Nephron (organoid): ENCODE measurements at regions not wholly inside any gene's neighbourhood (a gene's known extent, or its start where the extent isn't known, plus 50 kb on each side); places are given as distances from the start of the nearest gene placed in this dataset.

Source experiments
- H3K27ac Mint-ChIP-seq, 3 experiments: 2 replicates each; pipeline ENCODE4 v1.8.0; 2020; ENCODE audit warnings: mixed read lengths in 3 of 3, mild to moderate bottlenecking in 2 of 3, moderate library complexity in 1 of 3
- H3K27me3 Mint-ChIP-seq: 2 replicates; pipeline ENCODE4 v1.8.0; 2021; ENCODE audit warnings: low read depth, mild to moderate bottlenecking, moderate library complexity, mixed read lengths
- H3K36me3 Mint-ChIP-seq: 2 replicates; pipeline ENCODE4 v1.8.0; 2020; ENCODE audit warnings: low read depth, mixed read lengths
- H3K4me1 Mint-ChIP-seq: 2 replicates; pipeline ENCODE4 v1.8.0; 2020; ENCODE audit warnings: mixed read lengths
- H3K4me3 Mint-ChIP-seq, 3 experiments: 2 replicates each; pipeline ENCODE4 v1.8.0; 2020; ENCODE audit warnings: mild to moderate bottlenecking in 3 of 3, mixed read lengths in 3 of 3, moderate library complexity in 2 of 3
- H3K9me3 Mint-ChIP-seq: 2 replicates; pipeline ENCODE4 v1.8.0; 2020; ENCODE audit warnings: mixed read lengths
- CTCF ChIP-seq, 3 experiments: fragments of 200-600 bp; sonication (generic); IDR thresholded peaks; one replicate each; pipeline ENCODE4 v1.5.0; 2021; ENCODE audit warnings: antibody characterized with exemption in 3 of 3; ENCODE audit not compliant: unreplicated experiment in 3 of 3

DNA sequence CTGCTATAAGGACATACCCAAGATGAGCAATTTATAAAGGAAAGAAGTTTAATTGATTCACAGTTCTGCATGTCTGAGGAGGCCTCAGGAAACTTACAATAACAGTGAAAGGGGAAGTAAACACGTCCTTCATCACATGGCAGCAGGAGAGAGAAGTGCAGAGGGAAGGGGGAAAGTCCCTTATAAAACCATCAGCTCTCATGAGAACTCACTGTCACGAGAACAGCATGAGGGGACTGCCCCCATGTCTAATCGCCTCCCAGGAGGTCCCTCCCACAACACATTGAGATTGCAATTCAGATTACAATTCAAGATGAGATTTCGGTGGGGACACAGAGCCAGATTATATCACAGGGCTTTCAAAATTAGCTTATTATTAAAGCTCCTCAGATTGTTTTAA lies 209.5 kb upstream of the PPP3CA start:
- no peaks in the 10 kb centered on the region for H3K36me3 Mint-ChIP-seq
- H3K4me3 Mint-ChIP-seq = no peak overlapping the region
- TF ChIP-seq CTCF (IDR thresholded peaks at IDR 0.05; ENCODE audit: unreplicated experiment in 3 of 3) = no peak
- no peaks in the 10 kb centered on the region for H3K27me3 Mint-ChIP-seq
- H3K27ac Mint-ChIP-seq = no peak overlapping the region
- no peaks in the 10 kb centered on the region for H3K4me1 Mint-ChIP-seq
- peaks cover 14% of the 10 kb centered on the region for H3K9me3 Mint-ChIP-seq

DNA sequence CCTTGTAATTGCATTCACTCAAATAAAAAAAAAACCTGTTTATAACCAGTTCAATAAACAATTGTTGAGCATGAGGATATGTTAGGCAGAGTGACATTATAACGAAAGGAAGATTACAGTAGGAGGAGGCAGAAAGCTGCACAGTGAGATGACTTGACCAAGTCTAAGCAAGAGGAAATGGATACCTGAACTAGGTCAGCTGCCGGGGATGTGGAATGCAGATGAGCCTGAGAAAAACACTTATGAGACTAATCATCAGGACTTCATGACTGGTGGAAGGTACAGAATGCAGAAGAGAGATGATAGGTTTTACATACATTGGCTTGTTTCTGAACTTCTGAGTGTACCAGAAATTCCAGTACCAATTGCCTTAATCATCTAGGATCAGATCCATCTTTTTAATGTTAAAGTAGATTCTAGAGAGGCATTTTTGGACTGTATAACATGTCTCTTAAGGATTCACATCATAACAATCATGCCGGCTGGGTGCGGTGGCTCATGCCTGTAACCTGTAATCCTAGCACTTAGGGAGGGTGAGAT lies 208.1 kb upstream of the PPP3CA start:
- no peaks in the 10 kb centered on the region for H3K36me3 Mint-ChIP-seq
- no peak overlapping the region for H3K27ac Mint-ChIP-seq
- no peaks in the 10 kb centered on the region for H3K27me3 Mint-ChIP-seq
- no peak overlapping the region for H3K4me3 Mint-ChIP-seq
- H3K9me3 Mint-ChIP-seq = peaks cover 14% of the 10 kb centered on the region
- no peak for TF ChIP-seq CTCF (IDR thresholded peaks at IDR 0.05; ENCODE audit: unreplicated experiment in 3 of 3)
- no peaks in the 10 kb centered on the region for H3K4me1 Mint-ChIP-seq

DNA sequence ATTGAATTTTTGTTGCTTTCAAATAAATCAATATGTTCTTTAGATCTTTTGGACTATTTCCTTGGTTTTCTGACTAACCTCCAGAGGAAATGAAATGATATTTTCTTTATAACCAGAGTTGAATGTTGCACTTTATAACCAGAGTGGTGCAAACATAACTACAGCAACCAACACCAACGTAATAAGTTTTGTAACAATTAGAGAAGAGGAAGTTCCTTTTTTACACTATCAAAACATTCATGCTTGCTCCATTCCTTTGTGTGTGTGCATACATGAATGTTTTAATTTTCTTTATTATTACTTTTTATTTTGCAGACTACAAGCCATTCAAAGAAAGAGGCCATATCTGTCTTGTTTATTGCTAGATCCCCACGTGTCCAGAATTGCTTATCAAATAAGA lies 193.0 kb upstream of the PPP3CA start:
- H3K27ac Mint-ChIP-seq = no peak overlapping the region
- peaks cover 16% of the 10 kb centered on the region for H3K9me3 Mint-ChIP-seq
- H3K4me1 Mint-ChIP-seq = no peaks in the 10 kb centered on the region
- H3K27me3 Mint-ChIP-seq = no peaks in the 10 kb centered on the region
- H3K4me3 Mint-ChIP-seq = no peak overlapping the region
- H3K36me3 Mint-ChIP-seq = no peaks in the 10 kb centered on the region
- no peak for TF ChIP-seq CTCF (IDR thresholded peaks at IDR 0.05; ENCODE audit: unreplicated experiment in 3 of 3)

GRCh38 chr4:101528526-101528925 lies 181.2 kb upstream of the PPP3CA start:
- no peaks in the 10 kb centered on the region for H3K27me3 Mint-ChIP-seq
- peaks cover 16% of the 10 kb centered on the region for H3K9me3 Mint-ChIP-seq
- H3K4me3 Mint-ChIP-seq = no peak overlapping the region
- H3K27ac Mint-ChIP-seq = no peak overlapping the region
- H3K36me3 Mint-ChIP-seq = no peaks in the 10 kb centered on the region
- no peaks in the 10 kb centered on the region for H3K4me1 Mint-ChIP-seq
- no peak for TF ChIP-seq CTCF (IDR thresholded peaks at IDR 0.05; ENCODE audit: unreplicated experiment in 3 of 3)

DNA sequence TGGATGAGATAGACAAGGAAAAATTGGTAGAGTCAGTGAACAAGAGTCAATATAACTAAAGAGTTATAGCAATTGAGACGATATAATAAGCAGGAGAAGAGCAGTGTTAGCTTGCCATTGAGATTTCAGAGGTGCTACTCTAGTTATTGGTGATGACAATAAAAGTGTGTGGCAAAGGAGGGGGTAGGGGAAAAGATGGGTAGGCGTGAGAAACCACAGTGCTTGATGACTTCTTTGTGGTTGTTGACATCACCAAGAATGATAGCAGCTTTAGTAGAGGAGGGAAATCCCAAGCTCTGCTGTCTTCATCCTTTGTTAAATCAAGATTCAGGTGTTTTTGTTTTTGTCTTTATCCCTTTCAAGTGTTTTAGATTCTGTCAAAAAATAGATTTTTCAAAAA lies 179.9 kb upstream of the PPP3CA start:
- H3K4me1 Mint-ChIP-seq = no peaks in the 10 kb centered on the region
- peaks cover 11% of the 10 kb centered on the region for H3K9me3 Mint-ChIP-seq
- TF ChIP-seq CTCF (IDR thresholded peaks at IDR 0.05; ENCODE audit: unreplicated experiment in 3 of 3) = no peak
- H3K27me3 Mint-ChIP-seq = no peaks in the 10 kb centered on the region
- H3K27ac Mint-ChIP-seq = no peak overlapping the region
- no peak overlapping the region for H3K4me3 Mint-ChIP-seq
- H3K36me3 Mint-ChIP-seq = no peaks in the 10 kb centered on the region

DNA sequence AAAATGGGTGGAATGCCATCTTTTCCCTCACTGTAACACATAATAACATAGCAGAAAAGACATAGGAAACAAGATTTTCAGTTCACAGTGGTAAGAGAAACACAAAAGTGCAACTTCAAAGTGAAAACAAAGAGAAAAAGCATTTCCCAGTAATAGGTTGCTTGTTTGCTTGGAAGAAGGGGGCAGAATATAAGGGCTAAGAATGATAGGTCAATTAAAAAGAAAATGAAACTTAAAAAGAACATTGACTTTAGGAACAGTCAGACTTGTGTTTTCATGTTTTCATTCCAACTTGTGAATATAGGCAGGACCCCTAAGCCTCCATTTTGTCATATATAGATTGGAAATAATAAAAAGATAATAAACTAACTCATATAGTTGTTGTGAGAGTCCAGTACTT lies 168.2 kb upstream of the PPP3CA start:
- Mint-ChIP-seq H3K36me3 (no peaks in the 10 kb centered on the region), H3K27me3 (no peaks in the 10 kb centered on the region), H3K4me1 (no peaks in the 10 kb centered on the region), H3K27ac (no peak overlapping the region), H3K9me3 (no peaks in the 10 kb centered on the region), H3K4me3 (no peak overlapping the region)
- no peak for TF ChIP-seq CTCF (IDR thresholded peaks at IDR 0.05; ENCODE audit: unreplicated experiment in 3 of 3)
